SK-N-SH (cell line): ENCODE measurements at regions not wholly inside any gene's neighbourhood (a gene's known extent, or its start where the extent isn't known, plus 50 kb on each side); places are given as distances from the start of the nearest gene placed in this dataset.

ENCODE experiments used
- CTCF ChIA-PET: fragments of 300-600, 350-600 bp; formaldehyde crosslinking; extraction: SDS; loops from one replicate; lab custom pipeline; 2021; lab: Yijun Ruan, JAX
- POLR2A ChIA-PET: fragments of 350-600 bp; sonication (Branson Sonifier 250); formaldehyde crosslinking; extraction: SDS; loops from one replicate; lab custom pipeline; 2020; ENCODE audit warnings: antibody characterized with exemption, inconsistent platforms; lab: Yijun Ruan, JAX
- DNase-seq: peaks from one replicate; pipeline ENCODE4 v3.0.0; 2012
- H2AFZ ChIP-seq: fragments of 200-600 bp; sonication (generic); 2 replicates; pipeline ENCODE4 v1.8.1; 2016; ENCODE audit warnings: antibody characterized with exemption, mild to moderate bottlenecking, low read depth
- H3F3A ChIP-seq: fragments of 200-600 bp; sonication (generic); replicated peaks from 2 replicates; pipeline ENCODE3; 2016; ENCODE audit warnings: antibody characterized with exemption, mild to moderate bottlenecking; ENCODE audit not compliant: insufficient read depth
- H3K27ac ChIP-seq, 2 experiments: fragments of 200-500 bp in 1 of 2; fragments of 200-600 bp in 1 of 2; sonication (Bioruptor generic) in 1 of 2; sonication (generic), shearing (Covaris generic) in 1 of 2; 2 replicates each; pipeline versions ENCODE4 v1.5.1 to v1.6.1; 2014 to 2016; ENCODE audit warnings: low read depth in 2 of 2, inconsistent platforms in 1 of 2, low read length in 1 of 2, mild to moderate bottlenecking in 1 of 2, mixed read lengths in 1 of 2
- H3K27me3 ChIP-seq: fragments of 200-600 bp; sonication (generic), shearing (Covaris generic); 2 replicates; pipeline ENCODE4 v1.6.1; 2016; ENCODE audit warnings: mixed run types; ENCODE audit not compliant: insufficient read depth
- H3K36me3 ChIP-seq, 2 experiments: fragments of 200-500 bp in 1 of 2; fragments of 200-600 bp in 1 of 2; sonication (Bioruptor generic) in 1 of 2; sonication (generic) in 1 of 2; replicated peaks in 1 of 2; 2 replicates each; pipeline versions ENCODE3 to v1.5.1; 2014 to 2016; ENCODE audit warnings: low read length in 1 of 2, mild to moderate bottlenecking in 1 of 2; ENCODE audit not compliant: insufficient read depth in 2 of 2, control insufficient read depth in 1 of 2
- H3K4me1 ChIP-seq, 2 experiments: fragments of 200-500 bp in 1 of 2; fragments of 200-600 bp in 1 of 2; sonication (Bioruptor generic) in 1 of 2; sonication (generic), shearing (Covaris generic) in 1 of 2; 2 replicates each; pipeline versions ENCODE4 v1.5.1 to v1.6.1; 2014 to 2016; ENCODE audit warnings: low read depth in 1 of 2, low read length in 1 of 2, mixed run types in 1 of 2; ENCODE audit not compliant: insufficient read depth in 2 of 2, control insufficient read depth in 1 of 2
- H3K4me2 ChIP-seq: fragments of 200-600 bp; sonication (generic), shearing (Covaris generic); 2 replicates; pipeline ENCODE4 v1.6.1; 2017; ENCODE audit warnings: mixed run types
- H3K4me3 ChIP-seq, 2 experiments: fragments of 200-500 bp in 1 of 2; fragments of 200-600 bp in 1 of 2; sonication (Bioruptor generic) in 1 of 2; sonication (generic), shearing (Covaris generic) in 1 of 2; 2 replicates each; pipeline versions ENCODE4 v1.5.1 to v1.8.1; 2014 to 2016; ENCODE audit warnings: low read depth in 2 of 2, inconsistent platforms in 1 of 2, low read length in 1 of 2, mild to moderate bottlenecking in 1 of 2, mixed read lengths in 1 of 2, moderate library complexity in 1 of 2
- H3K79me2 ChIP-seq: fragments of 200-600 bp; sonication (generic); 2 replicates; pipeline ENCODE4 v1.8.1; 2017; ENCODE audit warnings: mild to moderate bottlenecking; ENCODE audit not compliant: insufficient read depth
- H3K9ac ChIP-seq: fragments of 200-600 bp; sonication (generic); 2 replicates; pipeline ENCODE4 v1.6.1; 2017; ENCODE audit warnings: mixed run types
- H3K9me2 ChIP-seq: fragments of 200-600 bp; sonication (generic); 2 replicates; pipeline ENCODE4 v1.6.1; 2017; ENCODE audit warnings: mixed run types
- H3K9me3 ChIP-seq: fragments of 200-600 bp; sonication (generic); 2 replicates; pipeline ENCODE4 v1.6.1; 2017; ENCODE audit warnings: mixed run types, mild to moderate bottlenecking, moderate library complexity
- H4K20me1 ChIP-seq: fragments of 200-600 bp; sonication (generic); 2 replicates; pipeline ENCODE4 v1.6.1; 2017; ENCODE audit warnings: mild to moderate bottlenecking, mixed run types; ENCODE audit not compliant: insufficient read depth
- CHD2 ChIP-seq: fragments of 150-350 bp; IDR thresholded peaks from 2 replicates; pipeline ENCODE4 v1.6.1; 2018; ENCODE audit warnings: low read length; ENCODE audit not compliant: partially characterized antibody
- EZH2phosphoT487 ChIP-seq: fragments of 200-600 bp; sonication (generic); IDR thresholded peaks from 2 replicates; pipeline ENCODE4 v1.6.1; 2017; ENCODE audit warnings: low read depth, mixed run types, mild to moderate bottlenecking, antibody characterized with exemption, moderate library complexity, borderline replicate concordance
- GABPA ChIP-seq: IDR thresholded peaks from 2 replicates; pipeline ENCODE4 v1.4.0; 2012; ENCODE audit warnings: low read depth, mild to moderate bottlenecking
- GATA2 ChIP-seq: sonication (generic); formaldehyde crosslinking; IDR thresholded peaks from 2 replicates; pipeline ENCODE4 v1.5.0; 2020; ENCODE audit warnings: mild to moderate bottlenecking, missing genetic modification reagents
- JUND ChIP-seq: IDR thresholded peaks from 2 replicates; pipeline ENCODE4 v1.4.0; 2012
- MXI1 ChIP-seq: IDR thresholded peaks from 2 replicates; pipeline ENCODE4 v1.6.1; 2012; ENCODE audit warnings: mild to moderate bottlenecking, low read depth, low read length, improper control_type of control experiment
- SIN3A ChIP-seq: IDR thresholded peaks from 2 replicates; pipeline ENCODE4 v1.6.1; 2012; ENCODE audit warnings: low read depth, mild to moderate bottlenecking, low read length, moderate library complexity, borderline replicate concordance
- TAF1 ChIP-seq: IDR thresholded peaks from 2 replicates; pipeline ENCODE4 v1.6.1; 2012; ENCODE audit warnings: low read depth, mild to moderate bottlenecking, low read length, moderate library complexity, borderline replicate concordance
- TEAD4 ChIP-seq: IDR thresholded peaks from 2 replicates; pipeline ENCODE4 v1.4.0; 2012; ENCODE audit warnings: mild to moderate bottlenecking, borderline replicate concordance; ENCODE audit not compliant: insufficient read depth
- USF2 ChIP-seq: fragments of 150-350 bp; IDR thresholded peaks from 2 replicates; pipeline ENCODE4 v1.6.1; 2017; ENCODE audit warnings: antibody characterized with exemption, low read length, low read depth, borderline replicate concordance
- YY1 ChIP-seq: IDR thresholded peaks from 2 replicates; pipeline ENCODE4 v1.4.0; 2012; ENCODE audit warnings: low read depth, mild to moderate bottlenecking
- ZBTB33 ChIP-seq: IDR thresholded peaks from 2 replicates; pipeline ENCODE4 v1.4.0; 2012; ENCODE audit warnings: low read depth, borderline replicate concordance
- WGBS: methylation state at CpG from one replicate; pipeline ENCODE4 v1.1.6; 2017; ENCODE audit warnings: low lambda C conversion rate; 5-methylcytosine and 5-hydroxymethylcytosine counted together
- TF ChIP-seq, protein P1 (sequence below): IDR thresholded peaks from 2 replicates; pipeline ENCODE4 v1.4.0; 2012; ENCODE audit warnings: low read depth, borderline replicate concordance
- TF ChIP-seq, protein P2 (sequence below): IDR thresholded peaks from 2 replicates; pipeline ENCODE4; 2012

DNA sequence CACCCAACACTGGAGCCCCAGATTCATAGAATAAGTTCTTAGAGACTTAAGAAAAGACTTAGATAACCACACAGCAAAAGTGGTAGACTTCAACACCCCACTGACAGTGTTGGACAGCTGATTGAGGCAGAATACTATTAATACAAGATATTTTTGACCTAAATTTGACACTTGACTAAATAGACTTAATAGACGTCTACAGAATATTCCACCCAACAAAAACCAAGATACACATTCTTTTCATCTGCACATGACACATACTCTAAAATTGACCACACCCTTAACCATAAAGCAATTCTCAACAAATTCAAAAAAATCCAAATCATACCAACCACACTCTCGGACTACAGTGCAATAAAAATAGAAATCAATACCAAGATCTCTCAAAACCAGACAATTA is 179.8 kb upstream of the TPM1 start:
- Histone ChIP-seq H3K79me2 (no peaks in the 10 kb centered on the region), H3F3A (peaks cover 7% of the 10 kb centered on the region), H3K27ac (no peak overlapping the region), H3K9ac (no peak overlapping the region), H3K36me3 (no peaks in the 10 kb centered on the region), H2AFZ (no peak overlapping the region), H3K27me3 (no peaks in the 10 kb centered on the region), H4K20me1 (no peaks in the 10 kb centered on the region), H3K4me1 (no peaks in the 10 kb centered on the region), H3K4me2 (no peak overlapping the region), H3K9me3 (no peaks in the 10 kb centered on the region), H3K9me2 (no peaks in the 10 kb centered on the region), H3K4me3 (no peak overlapping the region)
- ChIA-PET POLR2A (no interaction called here), CTCF (interaction anchor here (1.4 kb wide), 1 partner anchor 12 kb away, joined by 3 read pairs; no protein-coding TSS in a partner anchor)
- TF ChIP-seq USF2 (no peak), CHD2 (no peak), JUND (no peak), TEAD4 (no peak), ZBTB33 (no peak), YY1 (no peak), GABPA (no peak)
- TF ChIP-seq, protein P1, sequence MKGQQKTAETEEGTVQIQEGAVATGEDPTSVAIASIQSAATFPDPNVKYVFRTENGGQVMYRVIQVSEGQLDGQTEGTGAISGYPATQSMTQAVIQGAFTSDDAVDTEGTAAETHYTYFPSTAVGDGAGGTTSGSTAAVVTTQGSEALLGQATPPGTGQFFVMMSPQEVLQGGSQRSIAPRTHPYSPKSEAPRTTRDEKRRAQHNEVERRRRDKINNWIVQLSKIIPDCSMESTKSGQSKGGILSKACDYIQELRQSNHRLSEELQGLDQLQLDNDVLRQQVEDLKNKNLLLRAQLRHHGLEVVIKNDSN: no peak
- 87% methylated on average over 2 of the region's 2 CpGs for WGBS
- DNase-seq: no peak

DNA sequence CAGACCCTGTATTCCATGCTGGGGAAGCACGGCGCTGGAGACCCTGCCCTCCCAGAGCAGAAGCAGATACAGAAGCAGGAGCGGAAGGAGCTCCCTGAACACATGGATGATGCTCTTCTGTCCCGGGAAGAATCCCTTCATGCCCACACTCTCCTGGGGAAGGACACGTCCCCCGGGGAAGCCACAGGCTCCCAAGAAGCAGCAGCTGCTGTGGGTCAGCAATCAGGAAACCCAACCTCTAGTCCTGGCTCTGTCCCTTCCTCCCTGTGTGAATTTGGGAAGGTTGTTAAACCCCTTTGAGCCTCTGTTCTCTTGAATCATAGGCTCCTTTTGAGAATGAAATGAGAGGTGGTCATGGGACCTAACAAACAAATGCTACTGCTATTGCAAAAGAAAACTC is 176.2 kb upstream of the TPM1 start:
- CTCF ChIA-PET: interaction anchor here (1.0 kb wide), 1 partner anchor 224 kb away, joined by 3 read pairs; no protein-coding TSS in a partner anchor

More for the DNA sequence above, 176.2 kb upstream of the TPM1 start:
- H3K27ac ChIP-seq: no peak overlapping the region
- H3K79me2 ChIP-seq: no peaks in the 10 kb centered on the region
- POLR2A ChIA-PET: no interaction called here
- peaks cover 10% of the 10 kb centered on the region for H3F3A ChIP-seq
- no peak overlapping the region for H3K9ac ChIP-seq
- H3K4me1 ChIP-seq: no peaks in the 10 kb centered on the region
- H3K36me3 ChIP-seq: no peaks in the 10 kb centered on the region
- H3K4me2 ChIP-seq: no peak overlapping the region
- H2AFZ ChIP-seq: no peak overlapping the region
- H3K27me3 ChIP-seq: no peaks in the 10 kb centered on the region
- no peaks in the 10 kb centered on the region for H4K20me1 ChIP-seq
- TF ChIP-seq EZH2phosphoT487 (no peak), GATA2 (CRISPR knock-in tag) (no peak), TAF1 (no peak), SIN3A (no peak), MXI1 (no peak), ZBTB33 (no peak)
- TF ChIP-seq, protein P2, sequence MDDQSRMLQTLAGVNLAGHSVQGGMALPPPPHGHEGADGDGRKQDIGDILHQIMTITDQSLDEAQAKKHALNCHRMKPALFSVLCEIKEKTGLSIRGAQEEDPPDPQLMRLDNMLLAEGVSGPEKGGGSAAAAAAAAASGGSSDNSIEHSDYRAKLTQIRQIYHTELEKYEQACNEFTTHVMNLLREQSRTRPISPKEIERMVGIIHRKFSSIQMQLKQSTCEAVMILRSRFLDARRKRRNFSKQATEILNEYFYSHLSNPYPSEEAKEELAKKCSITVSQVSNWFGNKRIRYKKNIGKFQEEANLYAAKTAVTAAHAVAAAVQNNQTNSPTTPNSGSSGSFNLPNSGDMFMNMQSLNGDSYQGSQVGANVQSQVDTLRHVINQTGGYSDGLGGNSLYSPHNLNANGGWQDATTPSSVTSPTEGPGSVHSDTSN: no peak
- H3K9me2 ChIP-seq: no peaks in the 10 kb centered on the region
- WGBS: 98% methylated on average over 5 of the region's 6 CpGs
- DNase-seq: no peak
- no peak overlapping the region for H3K4me3 ChIP-seq
- no peaks in the 10 kb centered on the region for H3K9me3 ChIP-seq
